PC-9 (cell line): ENCODE measurements at regions not wholly inside any gene's neighbourhood (a gene's known extent, or its start where the extent isn't known, plus 50 kb on each side); places are given as distances from the start of the nearest gene placed in this dataset.
A peak's percentile ranks its signal among the peaks of the same experiment; 100 is the strongest.
"Not testable (repeated sequence)": the region's sequence is repeated elsewhere in the genome, so short reads cannot be mapped to it uniquely, and the experiment has no call there.

Experiments used
- BruUV-seq: library from RNA; stranded (reverse); fragments of 400-500 nt; replicated peaks from 2 replicates; lab custom pipeline; 2021; lab: Mats Ljungman, UMichigan
- CTCF ChIA-PET: fragments of 300-600 bp; sonication (Branson Sonifier 250); formaldehyde crosslinking; loops from one replicate; lab custom pipeline; 2022; ENCODE audit warnings: antibody characterized with exemption; lab: Charles Lee
- POLR2A ChIA-PET: fragments of 300-600 bp; sonication (Branson Sonifier 250); formaldehyde crosslinking; loops from one replicate; lab custom pipeline; 2022; ENCODE audit warnings: antibody characterized with exemption; ENCODE audit not compliant: unreplicated experiment; lab: Charles Lee
- DNase-seq, 2 experiments: peaks; one replicate each; pipeline versions ENCODE4 v3.0.0 to v3.0.0-alpha.2; 2015 to 2022; ENCODE audit warnings: mixed read lengths in 1 of 2
- H2AFZ ChIP-seq: fragments of 200-600 bp; sonication (generic); 2 replicates; pipeline ENCODE4 v1.8.1; 2017; ENCODE audit warnings: antibody characterized with exemption
- H3F3A ChIP-seq: fragments of 200-600 bp; sonication (generic); 2 replicates; pipeline ENCODE4 v1.8.1; 2017; ENCODE audit warnings: antibody characterized with exemption, mild to moderate bottlenecking, low read depth; ENCODE audit not compliant: insufficient read depth
- H3K27ac ChIP-seq: fragments of 200-600 bp; sonication (generic); 2 replicates; pipeline ENCODE4 v1.6.1; 2016; ENCODE audit warnings: mixed run types
- H3K27me3 ChIP-seq: fragments of 200-600 bp; sonication (generic); 2 replicates; pipeline ENCODE4 v1.6.1; 2016; ENCODE audit warnings: low read depth, mixed run types; ENCODE audit not compliant: insufficient read depth
- H3K36me3 ChIP-seq: fragments of 200-600 bp; sonication (generic); 2 replicates; pipeline ENCODE4 v1.6.1; 2016; ENCODE audit warnings: low read depth, mixed run types
- H3K4me1 ChIP-seq: fragments of 200-600 bp; sonication (generic); replicated peaks from 2 replicates; pipeline ENCODE4 v1.6.1; 2016; ENCODE audit warnings: mixed run types; ENCODE audit not compliant: insufficient read depth
- H3K4me2 ChIP-seq: fragments of 200-600 bp; sonication (generic); 2 replicates; pipeline ENCODE4 v1.6.1; 2017; ENCODE audit warnings: mixed run types
- H3K4me3 ChIP-seq: fragments of 200-600 bp; sonication (generic); 2 replicates; pipeline ENCODE4 v1.6.1; 2016; ENCODE audit warnings: mixed run types
- H3K79me2 ChIP-seq: fragments of 200-600 bp; sonication (generic); 2 replicates; pipeline ENCODE4 v1.6.1; 2017; ENCODE audit warnings: low read depth, mixed run types
- H3K9me2 ChIP-seq: fragments of 200-600 bp; sonication (generic); 2 replicates; pipeline ENCODE4 v1.8.1; 2017; ENCODE audit warnings: mild to moderate bottlenecking; ENCODE audit not compliant: insufficient read depth
- H3K9me3 ChIP-seq: fragments of 200-600 bp; sonication (generic); 2 replicates; pipeline ENCODE4 v1.8.1; 2016; ENCODE audit warnings: low read depth; ENCODE audit not compliant: insufficient read depth
- H4K20me1 ChIP-seq: fragments of 200-600 bp; sonication (generic); 2 replicates; pipeline ENCODE4 v1.8.1; 2017; ENCODE audit not compliant: insufficient read depth
- EZH2 ChIP-seq: fragments of 200-600 bp; sonication (generic); IDR thresholded peaks from 2 replicates; pipeline ENCODE4 v1.8.0; 2017; ENCODE audit warnings: antibody characterized with exemption, low read depth
- intact Hi-C: fragments of 100-400 bp; cut with micrococcal nuclease; formaldehyde crosslinking; loops from one replicate; pipeline ENCODE4 v1.10.0; 2022; ENCODE audit not compliant: unreplicated experiment
- TF ChIP-seq, protein P1 (sequence below): fragments of 200-600 bp; sonication (generic); conservative IDR thresholded peaks from 2 replicates; pipeline ENCODE4 v1.6.1; 2017; ENCODE audit warnings: mixed run types, antibody characterized with exemption, mild to moderate bottlenecking, moderate library complexity

DNA sequence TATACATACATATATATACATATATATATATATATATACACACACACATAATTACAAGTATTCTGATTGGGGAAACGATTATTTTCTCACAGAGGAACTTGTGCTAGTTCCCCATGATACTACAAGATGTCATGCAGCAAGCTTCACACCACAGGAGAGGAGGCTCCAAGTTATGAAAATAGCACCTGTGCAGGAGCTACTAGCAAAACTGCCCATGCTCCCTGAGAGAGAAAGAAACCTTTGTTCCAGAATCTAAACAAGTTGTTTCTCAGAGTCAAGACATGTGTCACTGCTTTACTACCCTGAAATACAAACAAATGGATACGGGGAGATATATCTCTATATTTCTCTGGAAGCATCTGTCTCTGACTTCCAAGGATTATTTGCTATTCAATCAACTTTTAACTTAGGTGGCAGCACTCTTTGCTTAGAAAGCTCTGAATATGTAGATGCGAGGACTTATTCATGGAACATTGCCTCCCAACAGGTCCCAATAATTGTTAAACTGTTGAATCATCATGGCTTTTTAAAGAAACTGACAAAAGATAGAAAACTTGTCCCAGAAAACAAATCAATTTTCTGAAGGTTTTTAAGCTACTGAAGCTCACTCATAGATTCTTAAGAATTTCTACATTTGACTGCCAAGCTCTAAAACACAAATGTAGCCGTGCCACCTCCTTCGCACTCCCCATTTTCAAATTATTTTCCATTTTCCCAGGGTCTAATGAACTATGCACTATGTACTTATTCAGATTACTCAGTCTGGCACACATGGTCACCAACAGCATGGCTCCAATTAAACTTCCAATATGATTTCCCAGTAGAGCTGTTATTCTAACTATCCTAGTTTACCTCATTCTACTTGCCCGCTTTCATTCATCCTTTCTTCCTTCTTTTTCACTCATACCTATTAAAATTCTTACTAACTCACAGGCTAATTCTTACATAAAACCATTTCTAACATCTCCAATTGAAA, 929.1 kb downstream of the LTN1 start:
- DNase-seq = no peak
- TF ChIP-seq EZH2 = no peak
- TF ChIP-seq, protein P1, sequence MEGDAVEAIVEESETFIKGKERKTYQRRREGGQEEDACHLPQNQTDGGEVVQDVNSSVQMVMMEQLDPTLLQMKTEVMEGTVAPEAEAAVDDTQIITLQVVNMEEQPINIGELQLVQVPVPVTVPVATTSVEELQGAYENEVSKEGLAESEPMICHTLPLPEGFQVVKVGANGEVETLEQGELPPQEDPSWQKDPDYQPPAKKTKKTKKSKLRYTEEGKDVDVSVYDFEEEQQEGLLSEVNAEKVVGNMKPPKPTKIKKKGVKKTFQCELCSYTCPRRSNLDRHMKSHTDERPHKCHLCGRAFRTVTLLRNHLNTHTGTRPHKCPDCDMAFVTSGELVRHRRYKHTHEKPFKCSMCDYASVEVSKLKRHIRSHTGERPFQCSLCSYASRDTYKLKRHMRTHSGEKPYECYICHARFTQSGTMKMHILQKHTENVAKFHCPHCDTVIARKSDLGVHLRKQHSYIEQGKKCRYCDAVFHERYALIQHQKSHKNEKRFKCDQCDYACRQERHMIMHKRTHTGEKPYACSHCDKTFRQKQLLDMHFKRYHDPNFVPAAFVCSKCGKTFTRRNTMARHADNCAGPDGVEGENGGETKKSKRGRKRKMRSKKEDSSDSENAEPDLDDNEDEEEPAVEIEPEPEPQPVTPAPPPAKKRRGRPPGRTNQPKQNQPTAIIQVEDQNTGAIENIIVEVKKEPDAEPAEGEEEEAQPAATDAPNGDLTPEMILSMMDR = no peak
- no peaks in the 10 kb centered on the region for H3K27me3 ChIP-seq
- H3K4me3 ChIP-seq = no peak overlapping the region
- no TSS peak for BruUV-seq
- no peak overlapping the region for H2AFZ ChIP-seq
- intact Hi-C loops = no loop called here
- no peak overlapping the region for H3K27ac ChIP-seq
- no peak overlapping the region for H3K4me2 ChIP-seq
- ChIA-PET POLR2A (no interaction called here), CTCF (no interaction called here)
- no peaks in the 10 kb centered on the region for H4K20me1 ChIP-seq
- no peaks in the 10 kb centered on the region for H3K9me2 ChIP-seq
- no peaks in the 10 kb centered on the region for H3F3A ChIP-seq
- no peaks in the 10 kb centered on the region for H3K9me3 ChIP-seq
- H3K36me3 ChIP-seq = no peaks in the 10 kb centered on the region
- no peaks in the 10 kb centered on the region for H3K79me2 ChIP-seq
- no peaks in the 10 kb centered on the region for H3K4me1 ChIP-seq

DNA sequence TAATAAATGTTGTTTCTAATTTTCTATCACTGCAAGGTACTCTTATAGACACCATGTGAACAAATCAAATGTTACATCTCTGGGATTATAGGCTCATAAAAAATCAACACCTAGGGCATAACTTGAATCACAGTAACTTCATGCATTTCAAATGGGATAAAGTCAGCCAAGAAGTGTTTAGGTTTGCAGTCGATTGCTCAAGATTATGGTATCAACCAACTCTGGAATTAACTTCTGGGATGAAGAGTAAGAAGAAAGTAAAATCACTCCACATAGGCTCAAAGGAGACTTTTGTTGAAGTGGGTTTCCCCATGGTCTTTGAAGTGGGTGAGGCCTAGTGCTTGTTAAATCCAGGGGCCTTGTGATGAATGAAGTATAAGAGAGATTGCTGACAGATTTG, 939.7 kb downstream of the LTN1 start:
- CTCF ChIA-PET, H3K4me2 ChIP-seq, POLR2A ChIA-PET, H3F3A ChIP-seq, H4K20me1 ChIP-seq, H3K27ac ChIP-seq, H3K27me3 ChIP-seq, H3K9me2 ChIP-seq, H2AFZ ChIP-seq, DNase-seq, H3K4me1 ChIP-seq, BruUV-seq, H3K36me3 ChIP-seq, H3K4me3 ChIP-seq, H3K79me2 ChIP-seq, H3K9me3 ChIP-seq: not testable (repeated sequence)
- intact Hi-C loops = loop anchor here (5.0 to 10.0 kb wide), 2 partner anchors 282 to 694 kb away; no protein-coding TSS in a partner anchor

DNA sequence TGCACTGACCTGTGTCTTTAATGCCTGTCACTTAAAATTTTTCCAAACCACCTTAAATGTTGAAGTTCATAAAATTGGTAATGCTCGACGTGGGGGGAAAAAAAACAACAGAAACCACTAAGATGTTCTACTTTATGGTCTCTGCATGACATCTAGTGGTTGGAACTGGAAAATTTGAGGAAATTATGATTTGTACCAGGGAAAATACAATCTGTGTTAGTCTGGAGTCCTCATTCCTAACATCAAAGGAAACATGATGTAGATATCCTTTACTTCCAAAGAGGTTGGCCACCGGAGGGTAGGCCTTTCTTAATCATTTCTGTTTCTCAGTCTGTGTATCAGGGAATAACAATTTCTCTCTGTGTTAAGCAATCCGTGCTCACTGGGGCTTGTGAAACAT, 941.0 kb downstream of the LTN1 start:
- POLR2A ChIA-PET, CTCF ChIA-PET, H3K4me1 ChIP-seq, H3K4me2 ChIP-seq, H3K9me3 ChIP-seq, DNase-seq, H3K9me2 ChIP-seq, H3K27me3 ChIP-seq, H4K20me1 ChIP-seq, H3K27ac ChIP-seq, H2AFZ ChIP-seq, H3K4me3 ChIP-seq, BruUV-seq, H3F3A ChIP-seq, H3K79me2 ChIP-seq, H3K36me3 ChIP-seq: not testable (repeated sequence)
- intact Hi-C loops = loop anchor here (2.0 to 10.0 kb wide), 3 partner anchors 283 to 1201 kb away; no protein-coding TSS in a partner anchor
- TF ChIP-seq, protein P1 = peak; percentile 62

DNA sequence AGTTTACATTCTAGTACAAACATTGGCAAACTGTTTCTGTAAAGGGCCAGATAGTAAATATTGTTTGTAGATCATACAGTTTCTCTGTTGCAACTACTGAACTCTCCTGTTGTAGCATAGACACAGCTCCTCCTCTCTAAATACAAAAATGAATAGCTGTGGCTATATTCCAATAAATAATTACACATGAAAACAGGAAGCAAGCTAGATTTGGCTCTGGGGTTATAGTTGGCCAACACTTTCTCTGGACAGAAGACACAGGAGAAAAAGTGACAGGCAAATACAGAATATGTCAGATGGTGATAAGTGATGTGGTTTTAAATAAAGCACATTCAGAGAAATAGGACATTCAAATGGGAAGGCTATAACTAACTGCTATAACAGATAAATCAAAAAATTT, 957.0 kb downstream of the LTN1 start:
- H3K9me2 ChIP-seq, H3K36me3 ChIP-seq, H3K79me2 ChIP-seq, BruUV-seq, H3K9me3 ChIP-seq, H2AFZ ChIP-seq, POLR2A ChIA-PET, H3K4me3 ChIP-seq, intact Hi-C loops, H3K27ac ChIP-seq, H3F3A ChIP-seq, H3K4me2 ChIP-seq, DNase-seq, H3K4me1 ChIP-seq, H4K20me1 ChIP-seq, H3K27me3 ChIP-seq, CTCF ChIA-PET: not testable (repeated sequence)

DNA sequence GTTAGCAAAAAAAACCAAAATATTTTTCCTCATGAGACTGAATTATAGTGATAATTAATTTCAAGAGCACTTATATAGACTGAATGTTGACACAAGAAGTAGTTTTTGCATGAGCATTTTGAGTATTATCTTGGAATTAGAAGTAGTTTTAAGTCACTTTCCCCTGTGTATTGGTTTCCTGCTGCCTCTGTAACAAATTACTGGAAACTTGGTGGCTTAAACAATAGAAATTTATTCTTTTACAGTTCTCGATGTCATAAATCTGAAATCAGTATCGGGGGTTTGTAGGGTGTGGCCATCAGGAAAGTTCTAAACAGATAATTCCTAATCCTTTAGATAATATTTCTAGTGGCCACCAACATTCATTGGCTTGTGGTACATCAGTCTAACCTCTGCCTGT, 957.8 kb downstream of the LTN1 start:
- H3K9me3 ChIP-seq, H3F3A ChIP-seq, H2AFZ ChIP-seq, intact Hi-C loops, H3K4me1 ChIP-seq, H3K4me3 ChIP-seq, H3K4me2 ChIP-seq, H3K9me2 ChIP-seq, H3K36me3 ChIP-seq, DNase-seq, POLR2A ChIA-PET, CTCF ChIA-PET, H3K79me2 ChIP-seq, H3K27ac ChIP-seq, BruUV-seq, H3K27me3 ChIP-seq, H4K20me1 ChIP-seq: not testable (repeated sequence)

DNA sequence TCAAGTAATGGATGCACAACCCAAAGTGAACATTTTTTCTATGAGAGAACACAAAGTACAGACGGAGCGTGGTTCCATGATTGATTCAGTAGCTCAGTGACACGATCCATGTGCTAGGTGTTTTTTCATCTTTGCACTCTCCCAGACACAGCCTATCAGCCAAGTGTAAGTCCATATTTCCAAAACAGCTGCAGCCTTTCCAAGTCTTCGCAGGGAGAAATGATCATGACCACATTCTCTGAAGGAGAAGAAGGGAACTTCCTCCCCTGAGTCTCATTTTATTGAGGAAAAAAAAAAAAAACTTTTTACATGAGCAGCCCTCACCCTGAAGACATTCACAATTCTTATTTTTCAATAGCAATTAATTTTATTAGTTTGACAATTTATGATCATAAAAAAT, 958.3 kb downstream of the LTN1 start:
- DNase-seq, H3K9me3 ChIP-seq, H3K9me2 ChIP-seq, H4K20me1 ChIP-seq, H3K27ac ChIP-seq, BruUV-seq, POLR2A ChIA-PET, H3K27me3 ChIP-seq, H3K4me3 ChIP-seq, H2AFZ ChIP-seq, H3K79me2 ChIP-seq, intact Hi-C loops, H3K4me2 ChIP-seq, H3K36me3 ChIP-seq, H3K4me1 ChIP-seq, H3F3A ChIP-seq: not testable (repeated sequence)
- CTCF ChIA-PET = interaction anchor here (0.7 kb wide), 1 partner anchor 201 kb away, joined by 11 read pairs; no protein-coding TSS in a partner anchor
